Endothelial cell of umbilical vein (primary cell): ENCODE measurements at regions not wholly inside any gene's neighbourhood (a gene's known extent, or its start where the extent isn't known, plus 50 kb on each side); places are given as distances from the start of the nearest gene placed in this dataset.
"Not testable (repeated sequence)": the region's sequence is repeated elsewhere in the genome, so short reads cannot be mapped to it uniquely, and the experiment has no call there.

ENCODE experiments used
- BruUV-seq: library from RNA; stranded (reverse); fragments of 400-500 nt; replicated peaks from 2 replicates; lab custom pipeline; 2021; lab: Mats Ljungman, UMichigan
- CTCF ChIA-PET: fragments of 300-600, 350-600 bp; sonication (Branson Sonifier 250); formaldehyde crosslinking; loops from one replicate; lab custom pipeline; 2021; ENCODE audit warnings: antibody characterized with exemption, inconsistent platforms; lab: Charles Lee
- POLR2A ChIA-PET: fragments of 300-600, 350-600 bp; sonication (Branson Sonifier 250); formaldehyde crosslinking; loops from one replicate; lab custom pipeline; 2021; ENCODE audit warnings: antibody characterized with exemption, inconsistent platforms; lab: Charles Lee
- DNase-seq: peaks from one replicate; pipeline ENCODE4 v3.0.0-alpha.2; 2011; ENCODE audit warnings: low read depth, low spot score
- FAIRE-seq: peaks from 2 replicates; lab custom pipeline; 2011; peaks lifted over from hg19 to GRCh38; lab: Jason Lieb, UNC
- H2AFZ ChIP-seq: 2 replicates; pipeline ENCODE4 v1.6.0; 2012; ENCODE audit warnings: low read depth, low read length, control low read depth, inconsistent platforms
- H3K27ac ChIP-seq: 2 replicates; pipeline ENCODE4 v1.5.1; 2011; ENCODE audit warnings: low read depth, mild to moderate bottlenecking, control low read depth, low read length, moderate library complexity; ENCODE audit not compliant: insufficient read depth
- H3K27me3 ChIP-seq, 2 experiments: 2 replicates each; pipeline versions ENCODE4 v1.6.0 to v1.6.1; 2011; ENCODE audit warnings: low read length in 2 of 2, mixed read lengths in 1 of 2; ENCODE audit not compliant: control insufficient read depth in 2 of 2, insufficient read depth in 2 of 2
- H3K36me3 ChIP-seq, 2 experiments: 2 replicates in 1 of 2; 3 replicates in 1 of 2; pipeline ENCODE4 v1.5.1; 2011; ENCODE audit warnings: low read length in 2 of 2, mild to moderate bottlenecking in 1 of 2, moderate library complexity in 1 of 2; ENCODE audit not compliant: control insufficient read depth in 2 of 2, insufficient read depth in 2 of 2; ENCODE audit errors: extremely low read depth in 1 of 2
- H3K4me1 ChIP-seq: 3 replicates; pipeline ENCODE4 v1.5.1; 2011; ENCODE audit warnings: mild to moderate bottlenecking, low read length; ENCODE audit not compliant: control insufficient read depth, insufficient read depth; ENCODE audit errors: extremely low read depth
- H3K4me2 ChIP-seq: 2 replicates; pipeline ENCODE4 v1.6.1; 2011; ENCODE audit warnings: low read length, control low read depth, mixed read lengths; ENCODE audit not compliant: insufficient read depth
- H3K4me3 ChIP-seq, 3 experiments: fragments of 200-600 bp in 1 of 3; sonication (generic), shearing (Covaris generic) in 1 of 3; replicated peaks in 1 of 3; 2 replicates each; pipeline ENCODE4 v1.5.1; 2011 to 2016; ENCODE audit warnings: control low read depth in 3 of 3, low read length in 3 of 3, mild to moderate bottlenecking in 2 of 3, inconsistent platforms in 1 of 3, low read depth in 1 of 3, moderate library complexity in 1 of 3; ENCODE audit not compliant: insufficient read depth in 1 of 3
- H3K79me2 ChIP-seq: 2 replicates; pipeline ENCODE4 v1.6.0; 2012; ENCODE audit warnings: low read length, inconsistent platforms; ENCODE audit not compliant: control insufficient read depth, insufficient read depth
- H3K9ac ChIP-seq: replicated peaks from 2 replicates; pipeline ENCODE3; 2011; ENCODE audit warnings: low read length, control low read depth; ENCODE audit not compliant: insufficient read depth; ENCODE audit errors: extremely low read depth
- H3K9me1 ChIP-seq: replicated peaks from 3 replicates; pipeline ENCODE4 v1.6.0; 2011; ENCODE audit warnings: mild to moderate bottlenecking, low read length; ENCODE audit not compliant: control insufficient read depth, insufficient read depth; ENCODE audit errors: extremely low read depth
- H3K9me3 ChIP-seq: replicated peaks from 2 replicates; pipeline ENCODE4 v1.5.1; 2012; ENCODE audit warnings: low read length, inconsistent platforms; ENCODE audit not compliant: control insufficient read depth, insufficient read depth
- H4K20me1 ChIP-seq: replicated peaks from 2 replicates; pipeline ENCODE3; 2011; ENCODE audit warnings: mild to moderate bottlenecking, low read length; ENCODE audit not compliant: control insufficient read depth, insufficient read depth; ENCODE audit errors: extremely low read depth
- EZH2 ChIP-seq: IDR thresholded peaks from 2 replicates; pipeline ENCODE4 v1.6.1; 2012; ENCODE audit warnings: borderline replicate concordance, low read depth, mild to moderate bottlenecking, moderate library complexity, low read length, inconsistent platforms; ENCODE audit not compliant: severe bottlenecking
- dilution Hi-C: fragments of 300-500 bp; cut with MboI; formaldehyde crosslinking; loops from one replicate; pipeline ENCODE4 v1.15.0; 2019; ENCODE audit warnings: low sequenced_read_pairs; ENCODE audit not compliant: extremely low pct_ligation_motif_present
- intact Hi-C: fragments of 100-400 bp; cut with micrococcal nuclease; formaldehyde crosslinking; loops from one replicate; pipeline ENCODE4 v1.10.0; 2022

GRCh38 chr2:131425231-131425941 is 50.5 kb upstream of the TUBA3D start:
- Histone ChIP-seq H3K9ac (no peak overlapping the region), H3K79me2 (no peaks in the 10 kb centered on the region), H3K27ac (no peak overlapping the region), H3K4me2 (no peak overlapping the region), H3K4me3 (no peak overlapping the region), H3K9me1 (no peaks in the 10 kb centered on the region), H3K36me3 (no peaks in the 10 kb centered on the region), H3K27me3 (peaks cover 47% of the 10 kb centered on the region in 2 experiments), H3K4me1 (no peaks in the 10 kb centered on the region), H3K9me3 (no peaks in the 10 kb centered on the region), H2AFZ (no peak overlapping the region), H4K20me1 (no peaks in the 10 kb centered on the region)
- dilution Hi-C loops: no loop called here
- POLR2A ChIA-PET: no interaction called here
- FAIRE-seq (no peak), DNase-seq (no peak)
- no peak for TF ChIP-seq EZH2
- CTCF ChIA-PET: no interaction called here
- no TSS peak for BruUV-seq
- intact Hi-C loops: no loop called here

GRCh38 chr2:131424605-131425114 is 51.3 kb upstream of the TUBA3D start:
- DNase-seq, BruUV-seq, intact Hi-C loops, dilution Hi-C loops, H3K9me3 ChIP-seq, H3K9ac ChIP-seq, H3K4me2 ChIP-seq, H3K27ac ChIP-seq, H2AFZ ChIP-seq, H3K4me1 ChIP-seq, H4K20me1 ChIP-seq, H3K9me1 ChIP-seq, H3K36me3 ChIP-seq, H3K79me2 ChIP-seq, POLR2A ChIA-PET, H3K4me3 ChIP-seq, CTCF ChIA-PET: not testable (repeated sequence)
- peak; percentile 18 for FAIRE-seq
- H3K27me3 ChIP-seq: peaks cover 48 to 49% of the 10 kb centered on the region in 2 experiments

- H4K20me1 ChIP-seq, FAIRE-seq, intact Hi-C loops, H3K9me3 ChIP-seq, BruUV-seq, DNase-seq, H3K9ac ChIP-seq, H3K36me3 ChIP-seq, dilution Hi-C loops, H3K4me2 ChIP-seq, H3K9me1 ChIP-seq, H3K27ac ChIP-seq, H3K4me1 ChIP-seq, H3K4me3 ChIP-seq, H3K79me2 ChIP-seq, POLR2A ChIA-PET, H2AFZ ChIP-seq: not testable (repeated sequence)
- H3K27me3 ChIP-seq: peaks cover 38% of the 10 kb centered on the region in 2 experiments
- CTCF ChIA-PET: interaction anchor here (1.4 kb wide), 1 partner anchor 9 kb away, joined by 5 read pairs; no protein-coding TSS in a partner anchor
Measured at GRCh38 chr2:131420751-131421150, 55.2 kb upstream of the TUBA3D start.
